ENCODE measurements at regions not wholly inside any gene's neighbourhood (a gene's known extent, or its start where the extent isn't known, plus 50 kb on each side); places are given as distances from the start of the nearest gene placed in this dataset.

DNA sequence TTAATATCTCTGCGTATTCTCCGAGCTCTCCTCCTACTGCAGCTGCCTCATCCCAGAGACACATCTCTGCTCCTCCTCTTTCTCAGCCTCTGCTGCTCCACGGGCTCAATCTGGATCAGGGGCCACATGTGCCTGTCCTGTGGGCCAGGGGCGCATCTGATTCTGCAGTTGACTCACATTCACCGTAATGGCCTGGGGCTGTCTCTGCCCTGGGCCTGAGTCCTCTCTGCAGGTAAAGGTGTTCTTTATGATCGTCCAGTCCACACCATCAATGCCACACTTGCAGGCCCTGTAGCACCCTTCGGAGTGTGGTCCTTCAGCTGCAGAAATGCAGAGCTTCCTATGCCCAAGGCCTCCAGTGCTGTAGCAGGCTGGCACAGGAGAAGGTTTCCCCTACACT lies 154.5 kb downstream of the OAT start:
- DNase-seq (ENCODE audit: low spot score): no peak

DNA sequence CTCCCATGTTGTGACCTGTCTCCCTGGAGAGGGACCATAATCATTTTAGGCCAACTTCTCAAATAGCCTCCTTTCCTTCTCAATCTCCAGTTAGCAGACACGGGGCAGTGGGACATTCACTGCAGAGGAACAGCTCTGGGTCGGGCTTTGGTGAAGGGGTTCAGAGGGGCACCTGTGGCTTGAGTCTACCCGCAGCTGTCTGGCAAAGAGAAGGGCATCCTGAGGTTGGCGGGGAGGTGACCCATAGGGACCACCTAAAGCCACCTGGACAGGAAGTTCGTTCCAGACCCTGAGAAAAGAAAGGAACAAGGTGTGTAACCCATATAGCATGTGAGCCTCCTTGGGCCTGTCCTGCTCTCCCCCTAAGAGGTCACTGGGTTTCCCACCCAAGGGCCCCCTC lies 155.0 kb downstream of the OAT start:
- no peak for DNase-seq (ENCODE audit: low spot score)

DNA sequence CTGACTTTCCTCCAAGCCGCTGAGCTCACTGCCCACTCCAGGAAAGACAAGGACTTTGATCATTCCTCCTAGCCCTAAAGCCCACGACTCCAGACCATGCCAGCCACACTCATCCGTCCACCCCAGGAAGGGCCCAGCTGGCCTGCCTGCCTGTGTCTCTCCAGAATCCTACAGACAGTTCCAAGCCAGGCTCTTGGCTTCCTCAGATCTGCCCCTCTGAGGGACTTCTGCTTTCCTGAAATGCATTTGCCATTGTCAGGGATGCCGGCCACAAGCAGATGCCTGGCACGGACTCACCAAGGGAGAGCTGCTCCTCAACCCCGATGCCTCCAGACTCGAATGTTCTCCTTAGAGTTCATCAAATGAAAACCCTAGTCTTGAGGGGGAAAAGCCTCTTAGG lies 155.8 kb downstream of the OAT start:
- DNase-seq (ENCODE audit: low spot score): no peak

- no peak for DNase-seq (ENCODE audit: low spot score)
These were observed 156.4 kb downstream of the OAT start for GRCh38 chr10:124262234-124262865.

GRCh38 chr10:124259139-124259825 lies 159.4 kb downstream of the OAT start:
- DNase-seq (ENCODE audit: low spot score): no peak

GRCh38 chr10:124257781-124258180 lies 160.9 kb downstream of the OAT start:
- DNase-seq (ENCODE audit: low spot score): no peak

DNA sequence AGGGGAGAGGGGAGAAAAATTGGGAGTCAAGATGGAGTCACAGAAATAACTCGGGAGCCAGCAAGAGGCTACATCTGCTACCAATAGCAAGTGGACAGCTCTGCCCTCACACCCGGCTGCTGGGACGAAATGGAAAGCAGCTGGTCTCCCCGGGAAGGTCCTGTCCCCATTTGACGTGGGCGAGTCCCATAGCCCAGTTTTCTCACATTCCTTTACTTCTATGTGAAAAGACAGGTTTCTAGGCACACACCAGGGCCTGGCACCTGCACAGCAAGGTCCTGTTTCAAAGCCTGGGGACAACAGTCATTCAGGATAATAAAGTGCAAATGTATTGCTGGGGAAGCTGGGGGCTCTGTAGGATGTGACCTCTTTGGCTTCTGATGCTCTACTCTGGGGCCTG lies 162.6 kb downstream of the OAT start:
- no peak for DNase-seq (ENCODE audit: low spot score)

GRCh38 chr10:124255556-124255955 lies 162.2 kb upstream of the CHST15 start:
- no peak for DNase-seq (ENCODE audit: low spot score)

DNA sequence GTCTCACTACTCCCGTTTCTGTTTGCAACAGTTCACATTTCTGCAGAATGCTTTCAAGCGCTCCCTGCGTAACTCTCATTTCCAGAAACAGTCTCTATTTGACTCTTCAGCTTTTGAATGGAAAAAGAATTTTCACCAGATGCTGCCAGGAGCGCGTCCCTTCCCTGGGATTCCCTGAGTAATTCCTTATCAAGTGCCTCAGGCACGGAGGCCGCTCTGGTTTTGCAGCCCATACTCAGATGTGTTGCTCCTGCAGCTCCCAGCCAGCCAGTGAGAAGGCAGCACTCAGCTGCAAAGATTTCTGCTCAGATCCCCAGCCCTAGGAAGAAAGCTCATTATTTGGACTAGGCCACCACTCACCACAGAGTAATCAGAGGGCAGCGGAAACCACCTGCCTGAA lies 161.1 kb upstream of the CHST15 start:
- DNase-seq (ENCODE audit: low spot score): no peak

GRCh38 chr10:124253006-124253405 lies 159.6 kb upstream of the CHST15 start:
- DNase-seq (ENCODE audit: low spot score): no peak

GRCh38 chr10:124252097-124252715 lies 158.8 kb upstream of the CHST15 start:
- DNase-seq (ENCODE audit: low spot score): no peak

DNA sequence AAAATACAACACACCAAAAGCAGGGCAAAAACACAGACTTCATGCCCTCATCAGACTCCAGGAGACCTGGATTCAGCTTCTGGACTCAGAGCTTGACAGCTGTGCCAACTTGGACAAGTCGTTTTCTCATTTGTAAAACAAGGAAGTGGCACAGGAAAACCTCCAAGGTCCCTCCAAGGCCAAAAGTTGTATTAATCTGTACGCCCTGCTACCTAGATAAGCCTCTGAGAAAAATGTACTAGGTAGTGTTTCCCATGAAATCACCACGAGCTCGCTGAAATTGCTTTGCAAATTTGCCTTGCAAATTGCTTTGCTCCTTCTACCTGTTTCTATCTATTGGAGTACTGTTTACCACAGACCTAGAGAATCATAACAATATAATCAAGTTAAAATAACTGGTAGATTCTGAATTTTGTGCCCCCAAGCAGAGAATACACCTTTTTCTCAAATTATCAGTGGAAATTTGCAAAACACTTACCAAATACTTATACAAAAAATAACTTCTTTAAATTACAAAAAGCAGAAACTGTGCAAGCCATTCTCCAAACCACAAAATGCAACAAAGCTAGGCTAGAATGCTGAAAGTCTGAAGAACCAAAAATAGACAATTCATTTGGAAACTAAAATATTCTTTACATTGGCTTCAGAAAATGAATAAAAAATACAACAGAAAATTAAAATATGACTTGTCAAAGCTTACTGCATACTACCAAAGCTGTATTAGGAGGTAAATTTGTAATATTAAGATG lies 158.1 kb upstream of the CHST15 start:
- DNase-seq (ENCODE audit: low spot score): no peak

GRCh38 chr10:124250506-124250905 lies 157.1 kb upstream of the CHST15 start:
- DNase-seq (ENCODE audit: low spot score): no peak

GRCh38 chr10:124249812-124250432 lies 156.5 kb upstream of the CHST15 start:
- DNase-seq (ENCODE audit: low spot score): no peak

GRCh38 chr10:124249196-124249595 lies 155.8 kb upstream of the CHST15 start:
- no peak for DNase-seq (ENCODE audit: low spot score)

DNA sequence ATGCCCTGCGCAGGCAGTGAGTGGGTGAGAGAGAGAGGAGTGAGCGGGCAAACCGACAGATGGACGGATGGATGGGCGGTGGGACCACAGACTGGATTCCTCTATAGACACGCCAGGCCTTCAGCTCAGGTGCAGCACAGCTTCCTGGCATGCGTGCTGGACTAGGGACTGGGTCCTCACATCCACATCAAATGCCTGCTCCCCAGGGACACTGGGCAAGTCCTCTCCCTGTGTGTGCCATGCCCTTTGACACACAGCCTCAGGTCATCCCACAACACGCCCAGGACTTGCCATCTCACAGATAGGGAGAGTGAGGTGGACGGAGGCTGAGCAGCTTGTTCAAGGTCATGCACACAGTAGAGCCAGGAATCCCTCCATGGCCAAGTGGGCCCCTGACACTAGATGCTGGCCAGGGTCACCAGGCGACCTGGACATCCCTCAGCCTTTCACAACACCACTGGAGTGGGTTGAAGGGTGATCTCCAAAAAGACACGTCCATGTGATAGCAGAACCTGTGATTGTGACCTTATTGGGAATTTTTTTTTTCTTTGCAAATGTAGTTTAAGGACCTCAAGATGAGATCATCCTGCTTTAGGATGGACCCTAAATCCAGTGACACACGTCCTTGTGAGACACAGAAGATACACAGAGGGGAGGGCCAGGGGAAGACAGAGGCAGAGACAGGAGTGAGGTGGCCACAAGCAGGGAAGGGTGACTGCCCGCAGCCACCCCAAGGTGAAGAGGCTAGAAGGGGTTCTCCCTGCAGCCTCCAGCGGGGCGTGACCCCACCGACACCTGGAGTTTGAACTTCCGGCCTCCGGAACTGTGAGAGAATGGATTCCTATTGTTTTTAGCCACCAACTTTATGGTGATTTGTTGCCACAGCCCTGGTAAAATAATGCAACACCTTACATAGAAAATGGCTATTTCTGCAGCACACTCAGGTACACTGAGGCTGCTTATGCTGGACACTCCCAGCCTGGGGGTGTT lies 155.0 kb upstream of the CHST15 start:
- DNase-seq (ENCODE audit: low spot score): no peak

GRCh38 chr10:124245806-124246440 lies 152.5 kb upstream of the CHST15 start:
- no peak for DNase-seq (ENCODE audit: low spot score)

DNA sequence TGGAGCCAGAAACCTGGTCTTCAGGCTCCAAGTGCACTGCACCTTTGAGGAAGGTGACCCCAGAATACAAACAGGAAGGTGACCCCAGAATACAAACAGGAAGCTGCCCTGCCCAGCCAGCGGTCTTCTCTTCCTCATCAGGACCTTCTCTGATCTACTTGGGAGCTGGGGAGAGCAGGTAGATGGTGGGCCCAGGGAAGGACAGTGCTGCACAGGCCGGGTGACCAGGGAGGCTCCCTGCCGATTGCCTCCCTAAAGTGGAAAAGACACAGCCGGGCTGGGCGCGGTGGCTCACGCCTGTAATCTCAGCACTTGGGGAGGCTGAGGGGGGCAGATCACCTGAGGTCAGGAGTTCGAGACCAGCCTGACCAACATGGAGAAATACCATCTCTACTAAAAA lies 151.8 kb upstream of the CHST15 start:
- DNase-seq (ENCODE audit: low spot score): no peak

DNA sequence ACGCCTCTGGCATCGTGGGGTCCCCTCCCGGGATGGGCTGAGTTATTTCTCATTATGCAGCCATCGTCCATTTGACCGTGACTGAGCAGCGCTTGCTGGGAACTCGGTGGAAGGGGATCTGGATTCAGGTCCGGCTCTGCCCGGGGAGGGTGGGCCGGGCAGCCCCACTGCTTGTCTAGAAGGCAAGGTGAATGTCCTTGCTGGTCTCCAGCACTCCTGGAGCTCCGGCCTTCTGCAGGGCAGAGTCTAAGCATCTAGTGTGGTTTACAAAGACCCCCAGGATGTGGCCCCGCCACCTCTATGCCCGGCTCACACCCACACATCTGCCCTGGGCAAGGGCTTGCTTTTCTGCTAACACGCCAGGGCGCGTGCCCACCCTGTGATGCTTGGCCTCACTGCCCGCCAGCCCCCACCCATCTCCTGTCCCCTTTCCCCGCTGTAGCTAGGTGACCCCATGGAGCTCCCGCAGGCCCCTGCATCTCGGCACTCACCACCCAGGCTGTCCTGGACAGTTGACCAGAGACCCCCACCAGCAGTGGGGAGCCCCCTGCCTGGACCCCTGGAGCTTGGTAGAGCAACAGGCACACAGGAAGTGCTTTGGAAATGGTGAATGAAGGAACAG lies 151.0 kb upstream of the CHST15 start:
- no peak for DNase-seq (ENCODE audit: low spot score)

GRCh38 chr10:124243702-124244121 lies 150.3 kb upstream of the CHST15 start:
- no peak for DNase-seq (ENCODE audit: low spot score)

Measured in activated CD4-positive, alpha-beta T cell treated with anti-CD3 and anti-CD28 coated beads, Interleukin-2, Interleukin-4, amounts not matched to agents 100 ng/mL and 50 ng/mL, durations not matched to agents 16 hours and 8 hours (primary cell).